HepG2 (cell line): ENCODE measurements at regions not wholly inside any gene's neighbourhood (a gene's known extent, or its start where the extent isn't known, plus 50 kb on each side); places are given as distances from the start of the nearest gene placed in this dataset.

Experiments used
- small RNA-seq, 3 experiments: library from RNA; depleted of rRNA; stranded (forward); fragments of <200 nt; gene quantifications; one replicate each; pipeline ENCODE3, GENCODE V24; 2012; ENCODE audit warnings: low read depth in 2 of 3, low replicate concordance in 1 of 3; ENCODE audit not compliant: insufficient read length in 3 of 3, insufficient read depth in 2 of 3

Small RNA genes in the stretch of these regions (small RNA-seq; reads per million reads assigned to genes)
- gene AL159169.1 = 0 reads per million in 3 experiments
